GM21381 (cell line): ENCODE measurements at regions not wholly inside any gene's neighbourhood (a gene's known extent, or its start where the extent isn't known, plus 50 kb on each side); places are given as distances from the start of the nearest gene placed in this dataset.
"Not testable (repeated sequence)": the region's sequence is repeated elsewhere in the genome, so short reads cannot be mapped to it uniquely, and the experiment has no call there.

ENCODE experiments used
- ATAC-seq: cut with Tn5 transposase; IDR thresholded peaks from one replicate; pipeline ENCODE4 v1.9.1; 2021; ENCODE audit warnings: mild to moderate bottlenecking, moderate library complexity; ENCODE audit not compliant: unreplicated experiment

DNA sequence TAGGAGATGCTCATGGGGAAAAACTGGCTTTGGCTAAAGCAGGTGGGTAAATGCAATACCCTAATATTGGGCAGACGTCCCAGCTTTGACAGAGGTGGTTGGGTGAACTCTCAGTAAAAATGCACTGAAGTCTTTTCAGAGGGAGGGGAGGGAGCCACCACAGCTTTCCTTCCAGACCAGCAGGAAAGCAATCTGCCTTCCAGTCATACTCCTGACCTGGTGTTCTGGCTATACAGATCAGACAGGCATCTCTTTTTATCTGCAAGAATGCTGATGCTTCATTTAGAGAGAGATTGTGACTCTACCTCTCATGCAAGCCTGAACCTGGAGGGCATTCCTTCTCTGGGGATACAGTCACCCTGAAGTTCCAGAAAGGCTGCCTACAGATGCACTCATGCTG is 52.6 kb upstream of the ICA1 start:
- ATAC-seq: no peak

- ATAC-seq: no peak
Observed at GRCh38 chr7:8319115-8319514, 57.1 kb upstream of the ICA1 start.

DNA sequence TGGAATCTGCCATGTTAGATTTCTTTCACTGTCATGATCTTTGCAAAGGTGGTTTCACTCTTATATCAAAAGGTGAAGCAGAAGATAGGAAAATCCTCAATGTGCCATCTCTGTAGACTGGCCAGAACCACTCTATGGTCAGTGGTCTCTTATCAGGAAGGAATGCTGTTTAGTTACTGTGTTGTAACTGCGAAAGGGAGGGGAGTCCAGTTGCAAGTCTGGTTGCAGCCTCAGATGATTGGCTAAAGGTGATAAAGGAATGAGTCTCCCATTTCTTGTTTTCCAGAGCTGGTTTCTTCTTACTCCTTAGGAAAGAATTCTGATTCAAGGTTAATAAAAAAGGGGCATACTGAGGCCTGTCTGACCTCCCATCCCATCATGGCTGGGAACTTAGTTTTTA is 58.2 kb upstream of the ICA1 start:
- ATAC-seq: no peak

- no peak for ATAC-seq
Observed at GRCh38 chr7:8321312-8321711, 59.3 kb upstream of the ICA1 start.

DNA sequence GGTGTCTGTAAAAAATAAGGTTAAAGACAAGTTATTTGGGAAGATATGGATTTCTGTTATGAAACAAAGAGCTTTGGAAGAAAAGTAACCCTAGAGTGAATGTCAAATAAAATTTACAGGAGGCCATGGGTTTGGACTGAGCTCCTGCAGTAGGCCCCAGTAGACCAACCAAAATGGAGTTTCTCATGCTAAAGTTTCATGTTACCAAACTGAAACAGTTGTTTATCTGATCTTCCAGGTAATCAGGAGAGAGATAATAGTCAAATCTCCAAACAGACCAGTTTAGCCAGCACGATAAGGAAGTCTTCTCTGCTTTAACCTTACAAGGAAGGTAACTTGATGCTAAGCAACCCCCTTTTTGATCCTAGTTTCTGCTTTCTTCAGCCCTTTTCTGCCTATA is 60.7 kb upstream of the ICA1 start:
- ATAC-seq: no peak

- no peak for ATAC-seq
Observed at GRCh38 chr7:8325067-8325466, 63.1 kb upstream of the ICA1 start.

- ATAC-seq: no peak
Observed at GRCh38 chr7:8327199-8327598, 65.2 kb upstream of the ICA1 start.

DNA sequence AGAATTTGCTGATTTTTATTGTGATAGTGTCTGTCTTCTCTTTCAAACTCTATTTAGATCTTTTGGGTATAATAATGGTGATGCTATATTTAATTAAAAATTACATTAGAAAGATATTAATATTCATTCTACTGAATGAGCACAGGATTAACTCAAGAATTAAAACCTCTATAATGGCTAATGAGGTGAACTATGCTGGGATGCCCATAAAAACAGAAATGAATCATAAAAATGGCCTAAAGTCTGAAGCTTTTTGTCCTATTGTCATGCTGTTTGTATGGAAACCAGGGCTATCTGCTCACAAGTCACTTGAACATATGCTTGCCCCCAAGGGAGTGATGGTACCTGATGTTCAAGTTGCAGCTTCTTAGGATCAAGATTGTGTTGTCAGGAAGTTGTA is 76.2 kb upstream of the ICA1 start:
- ATAC-seq: no peak

- ATAC-seq: no peak
Observed at GRCh38 chr7:8343556-8343955, 81.6 kb upstream of the ICA1 start.

GRCh38 chr7:8347395-8347794 is 85.4 kb upstream of the ICA1 start:
- ATAC-seq: not testable (repeated sequence)

GRCh38 chr7:8351654-8352053 is 81.8 kb upstream of the NXPH1 start:
- not testable (repeated sequence) for ATAC-seq

DNA sequence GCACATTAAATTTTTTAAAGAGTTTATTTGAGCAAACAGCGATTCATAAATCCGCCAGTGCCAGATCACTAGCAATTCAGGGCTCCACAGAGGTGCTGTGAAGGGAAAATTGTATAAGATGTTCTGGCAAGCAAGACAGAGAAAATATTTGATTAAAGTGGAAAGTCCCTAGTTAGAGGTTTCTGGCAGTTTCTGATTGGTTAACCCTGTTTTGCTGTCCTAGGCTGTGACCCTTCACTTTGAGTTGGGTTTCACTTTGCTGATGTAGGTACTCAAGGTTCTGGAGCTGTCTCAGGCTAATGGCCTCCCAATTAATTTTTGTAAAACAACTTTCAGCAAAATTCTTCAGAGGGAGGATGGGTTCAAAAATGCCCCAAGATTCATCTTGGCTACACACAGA is 79.4 kb upstream of the NXPH1 start:
- ATAC-seq: no peak

DNA sequence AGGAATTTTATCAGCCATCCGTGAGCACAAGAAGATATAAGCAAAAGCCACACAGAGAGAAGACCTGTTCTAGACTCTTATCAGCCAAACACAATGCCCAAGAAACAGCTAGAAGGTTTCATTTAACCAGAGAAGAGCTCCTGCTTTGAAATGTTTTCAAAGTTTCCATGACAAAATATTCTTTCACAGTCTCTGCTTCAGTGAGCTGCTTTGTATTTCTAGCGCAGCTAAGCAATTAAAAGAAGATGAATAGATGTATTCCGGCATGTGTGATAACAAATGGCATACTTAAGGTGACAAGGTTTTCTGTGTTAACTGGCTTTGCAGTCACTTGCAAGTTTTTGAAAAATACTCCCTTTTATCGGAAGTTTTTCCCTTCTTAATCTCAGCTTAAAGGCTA is 78.9 kb upstream of the NXPH1 start:
- ATAC-seq: no peak

GRCh38 chr7:8356071-8356470 is 77.3 kb upstream of the NXPH1 start:
- no peak for ATAC-seq

DNA sequence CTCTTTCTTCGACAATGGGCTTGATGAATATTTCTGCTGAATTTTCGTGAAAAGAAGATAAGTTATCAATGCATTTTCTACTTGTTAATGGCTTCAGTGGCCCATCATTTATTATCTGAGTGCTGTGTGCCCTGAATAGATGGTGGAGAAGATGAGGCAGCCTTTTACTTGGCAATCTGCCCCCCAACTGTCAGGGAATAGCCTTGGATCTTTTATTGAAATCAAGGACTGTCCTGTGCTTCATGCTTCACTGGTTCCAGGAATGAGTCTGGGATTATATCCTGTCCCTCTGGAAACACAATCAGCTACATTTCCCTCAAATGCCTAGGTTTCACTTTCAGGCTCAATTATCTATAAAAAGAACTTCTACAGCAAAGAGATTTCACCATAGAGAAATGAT is 75.9 kb upstream of the NXPH1 start:
- no peak for ATAC-seq

GRCh38 chr7:8360564-8361153 is 72.8 kb upstream of the NXPH1 start:
- ATAC-seq: no peak

GRCh38 chr7:8362723-8363369 is 70.6 kb upstream of the NXPH1 start:
- ATAC-seq: no peak

DNA sequence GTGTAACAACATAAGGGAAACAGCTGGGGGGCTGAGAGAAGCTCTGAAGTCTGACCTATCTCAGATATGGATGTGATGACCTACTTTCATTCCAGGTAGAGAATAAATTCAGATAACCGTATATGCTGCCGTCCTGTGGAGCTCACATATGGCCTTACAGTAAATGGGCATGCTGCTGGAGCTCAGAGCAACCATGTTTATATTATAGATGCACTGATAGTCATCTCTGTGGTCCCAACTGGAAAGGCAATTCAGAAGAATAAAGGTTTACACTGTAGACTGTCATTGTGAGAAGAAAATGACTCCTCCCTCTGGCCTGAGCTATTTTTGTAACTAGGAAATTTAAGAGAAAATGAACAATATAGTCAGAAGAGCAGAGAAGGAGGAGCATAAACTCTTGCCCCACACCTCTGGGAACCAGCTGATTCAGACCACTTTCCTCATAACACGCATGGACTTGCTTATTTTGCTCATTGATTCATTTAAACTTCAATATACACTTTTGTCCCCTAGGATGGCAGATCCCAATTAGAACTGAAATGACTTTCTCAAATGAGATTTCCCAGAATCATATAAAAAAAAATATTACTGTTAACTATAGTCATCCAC is 69.9 kb upstream of the NXPH1 start:
- ATAC-seq: no peak

- peak; percentile 62 for ATAC-seq
Observed at GRCh38 chr7:8365499-8366110, 67.8 kb upstream of the NXPH1 start.

GRCh38 chr7:8368007-8368406 is 65.4 kb upstream of the NXPH1 start:
- ATAC-seq: not testable (repeated sequence)

DNA sequence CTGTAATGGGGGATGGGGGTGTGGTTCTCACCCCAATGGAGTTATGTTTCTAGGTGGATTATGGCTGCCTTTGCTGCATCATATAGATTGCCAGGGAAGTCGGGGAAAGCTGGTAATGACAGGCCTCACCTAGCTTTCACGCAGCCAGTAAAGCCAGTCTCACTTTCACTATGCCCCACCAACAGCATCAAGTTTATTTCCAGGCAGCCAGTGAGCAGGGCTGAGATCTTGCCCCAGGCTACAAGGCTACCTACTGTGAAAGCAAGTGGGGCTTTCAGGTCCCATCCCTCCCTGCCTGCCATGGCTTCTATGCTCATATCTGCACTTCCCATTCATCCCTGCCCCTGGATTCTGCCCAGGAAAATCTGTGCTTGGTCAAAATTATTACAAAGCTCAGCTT is 61.7 kb upstream of the NXPH1 start:
- no peak for ATAC-seq

GRCh38 chr7:8373851-8374250 is 59.6 kb upstream of the NXPH1 start:
- no peak for ATAC-seq
